HG02623 (cell line): ENCODE measurements at regions not wholly inside any gene's neighbourhood (a gene's known extent, or its start where the extent isn't known, plus 50 kb on each side); places are given as distances from the start of the nearest gene placed in this dataset.
A peak's percentile ranks its signal among the peaks of the same experiment; 100 is the strongest.
"Not testable (repeated sequence)": the region's sequence is repeated elsewhere in the genome, so short reads cannot be mapped to it uniquely, and the experiment has no call there.

Source experiments
- ATAC-seq: cut with Tn5 transposase; IDR thresholded peaks from one replicate; pipeline ENCODE4 v1.9.1; 2021; ENCODE audit warnings: moderate library complexity; ENCODE audit not compliant: unreplicated experiment

DNA sequence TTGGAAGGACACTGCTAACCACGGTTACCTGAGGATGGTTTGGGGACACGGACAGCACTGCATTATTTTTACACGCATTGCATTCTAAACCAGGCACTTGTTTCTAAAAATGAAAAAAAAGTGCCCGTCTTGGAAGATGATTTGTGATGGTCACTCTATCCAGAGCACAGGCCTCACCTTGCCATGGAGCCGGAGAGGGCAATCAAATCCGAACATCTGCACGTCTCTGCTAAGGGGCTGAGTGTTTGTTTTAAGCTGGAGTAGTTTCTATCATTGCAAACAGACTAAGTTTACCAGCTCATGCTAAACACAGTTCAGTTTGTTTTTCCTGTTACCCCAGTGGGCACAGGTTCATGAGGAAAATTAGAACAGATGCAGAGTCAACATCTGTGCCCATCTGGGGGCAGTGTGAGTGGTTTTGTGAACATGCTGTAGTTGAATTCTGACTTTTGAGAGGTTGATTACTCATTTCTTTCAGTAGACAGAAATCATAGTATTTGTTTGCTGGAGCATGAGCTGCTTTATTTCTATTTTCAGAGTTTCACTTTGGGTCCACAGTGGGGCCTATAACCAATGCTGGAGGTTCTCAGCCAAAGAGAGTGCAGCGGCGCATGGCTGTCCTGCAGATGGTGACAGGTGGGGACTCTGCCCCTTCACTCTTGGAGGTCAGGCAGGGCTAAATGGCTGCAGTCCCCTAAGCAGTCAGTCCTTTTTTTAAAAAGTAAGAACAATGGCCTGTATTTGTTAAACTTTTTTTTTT lies 65.4 kb upstream of the ENPP6 start:
- ATAC-seq = peak; percentile 53

- no peak for ATAC-seq
Measured at GRCh38 chr4:184282251-184282713, 64.6 kb upstream of the ENPP6 start.

GRCh38 chr4:184281231-184282139 lies 63.8 kb upstream of the ENPP6 start:
- ATAC-seq = peak; percentile 27

DNA sequence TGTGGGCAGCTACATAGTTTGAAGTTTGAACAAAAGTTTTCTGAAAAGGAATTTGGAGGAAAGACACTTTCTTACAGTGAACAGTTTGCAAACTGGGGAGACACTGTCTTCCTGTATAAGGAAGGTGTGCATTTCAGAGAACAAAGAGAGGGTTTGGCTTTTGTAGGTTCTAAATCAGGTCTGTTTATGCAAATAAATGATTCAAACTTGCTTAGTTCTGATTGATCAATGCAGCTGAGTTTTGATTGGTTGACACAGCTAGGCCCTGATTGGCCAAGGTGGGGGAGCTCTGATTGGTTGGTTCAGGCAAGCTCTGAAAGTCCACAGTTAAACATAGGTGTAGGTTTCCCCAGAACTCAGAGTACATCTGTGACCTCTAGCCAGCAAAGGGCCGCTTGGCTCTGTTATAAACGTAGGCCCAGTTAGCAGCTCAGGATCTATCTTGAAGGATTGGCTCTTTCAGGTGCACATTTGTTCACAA lies 63.0 kb upstream of the ENPP6 start:
- peak; percentile 28 for ATAC-seq

- ATAC-seq = no peak
Measured at GRCh38 chr4:184280137-184280536, 62.5 kb upstream of the ENPP6 start.

DNA sequence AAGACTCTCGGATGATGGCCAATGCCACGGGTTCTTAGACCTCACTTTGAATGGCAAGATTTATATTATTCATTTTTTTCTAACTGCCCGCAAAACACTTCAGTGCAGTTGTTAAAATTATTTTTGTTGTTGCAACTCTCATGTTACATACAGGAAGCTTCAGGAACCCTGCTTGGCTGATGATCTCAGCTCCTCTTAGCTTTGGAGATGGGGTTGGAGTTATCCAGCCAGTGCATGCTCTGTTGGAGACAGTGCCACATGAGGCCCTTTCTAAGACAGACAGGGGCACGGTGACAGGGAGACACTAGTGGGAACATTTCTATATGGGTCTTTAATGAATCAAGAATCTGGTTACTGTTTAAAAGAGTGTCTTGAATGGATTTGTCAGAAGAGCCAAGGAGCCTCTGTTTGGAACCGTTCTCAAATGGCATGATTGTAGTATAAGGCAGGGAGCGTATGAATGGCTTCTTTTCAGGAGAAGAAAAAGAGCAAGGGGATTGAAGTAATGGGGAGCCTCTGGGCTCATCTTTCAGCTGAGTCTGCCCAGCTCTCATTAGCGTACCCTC lies 61.9 kb upstream of the ENPP6 start:
- no peak for ATAC-seq

DNA sequence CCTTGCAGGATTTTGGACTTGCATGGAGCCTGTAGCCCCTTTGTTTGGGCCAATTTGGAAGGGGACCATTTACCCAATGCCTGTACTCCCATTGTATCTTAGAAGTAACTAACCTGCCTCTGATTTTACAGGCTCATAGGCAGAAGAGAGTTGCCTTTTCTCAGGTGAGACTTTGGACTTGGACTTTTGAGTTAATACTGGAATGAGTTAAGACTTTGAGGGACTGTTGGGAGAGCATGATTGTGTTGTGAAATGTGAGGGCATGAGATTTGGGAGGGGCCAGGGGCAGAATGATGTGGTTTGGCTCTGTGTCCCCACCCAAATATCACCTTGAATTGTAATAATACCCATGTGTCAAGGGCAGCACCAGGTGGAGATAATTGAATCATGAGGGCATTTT lies 60.1 kb upstream of the ENPP6 start:
- ATAC-seq = not testable (repeated sequence)

GRCh38 chr4:184277010-184277409 lies 59.3 kb upstream of the ENPP6 start:
- ATAC-seq = not testable (repeated sequence)

DNA sequence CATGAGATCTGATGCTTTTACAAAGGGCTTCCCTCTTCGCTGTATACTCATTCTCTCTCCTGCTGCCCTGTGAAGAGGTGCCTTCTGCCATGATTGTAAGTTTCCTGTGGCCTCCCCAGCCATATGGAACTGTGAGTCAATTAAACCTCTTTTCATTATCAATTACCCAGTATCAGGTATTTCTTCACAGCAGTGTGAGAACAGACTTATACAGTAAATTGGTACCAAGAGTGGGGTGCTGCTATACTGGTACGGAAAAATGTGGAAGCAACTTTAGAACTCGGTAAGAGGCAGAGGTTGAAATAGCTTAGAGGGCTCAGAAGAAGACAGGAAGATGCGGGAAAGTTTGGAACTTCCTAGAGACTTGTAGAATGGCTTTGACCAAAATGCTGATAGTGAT lies 58.7 kb upstream of the ENPP6 start:
- not testable (repeated sequence) for ATAC-seq

- ATAC-seq = no peak
Measured at GRCh38 chr4:184275766-184276165, 58.1 kb upstream of the ENPP6 start.

GRCh38 chr4:184274286-184274951 lies 56.7 kb upstream of the ENPP6 start:
- ATAC-seq = no peak

DNA sequence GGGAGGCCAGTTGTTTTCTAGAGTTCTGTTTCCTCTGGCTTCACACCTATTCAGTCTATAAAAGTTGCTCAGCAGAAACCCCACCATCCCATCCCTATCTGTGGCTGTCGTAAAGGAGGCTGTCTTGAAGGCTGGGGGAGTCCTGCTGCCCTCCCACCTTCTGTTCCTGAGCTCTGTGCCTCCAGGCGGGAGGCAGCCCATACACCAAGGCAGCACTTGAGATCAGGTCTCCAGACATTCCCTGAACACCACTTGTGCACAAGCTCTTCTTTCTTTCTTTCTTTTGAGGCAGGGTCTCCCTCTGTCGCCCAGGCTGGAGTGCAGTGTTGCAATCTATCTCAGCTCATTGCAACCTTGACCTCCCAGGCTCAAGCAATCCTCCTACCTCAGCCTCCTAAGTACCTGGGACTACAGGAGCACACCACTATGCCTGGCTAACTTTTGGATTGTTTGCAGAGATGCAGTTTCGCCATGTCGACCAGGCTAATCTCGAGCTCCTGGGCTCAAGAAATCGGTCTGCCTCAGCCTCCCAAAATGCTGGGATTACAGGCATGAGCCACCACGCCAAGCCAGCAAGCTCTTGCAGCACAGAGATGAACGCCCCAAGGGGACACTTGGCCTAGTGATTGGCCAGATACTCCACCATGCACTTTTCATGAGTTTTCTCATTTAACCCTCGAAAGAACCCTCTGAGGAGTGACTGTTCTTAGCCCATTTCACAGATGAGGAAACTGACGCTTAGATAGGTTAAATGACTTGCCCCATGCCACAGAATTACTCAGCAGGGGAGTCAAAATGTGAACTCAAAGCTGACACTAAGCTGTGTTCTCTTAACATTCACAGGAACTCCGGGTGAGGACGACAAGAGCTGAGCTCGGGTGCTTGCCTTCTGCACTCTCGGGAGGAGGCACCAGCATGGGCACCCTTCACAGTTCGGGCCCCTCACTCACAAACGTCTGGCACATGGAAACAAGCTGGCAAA lies 55.8 kb upstream of the ENPP6 start:
- peak; percentile 43 for ATAC-seq

- no peak for ATAC-seq
Measured at GRCh38 chr4:184270808-184271413, 53.2 kb upstream of the ENPP6 start.

DNA sequence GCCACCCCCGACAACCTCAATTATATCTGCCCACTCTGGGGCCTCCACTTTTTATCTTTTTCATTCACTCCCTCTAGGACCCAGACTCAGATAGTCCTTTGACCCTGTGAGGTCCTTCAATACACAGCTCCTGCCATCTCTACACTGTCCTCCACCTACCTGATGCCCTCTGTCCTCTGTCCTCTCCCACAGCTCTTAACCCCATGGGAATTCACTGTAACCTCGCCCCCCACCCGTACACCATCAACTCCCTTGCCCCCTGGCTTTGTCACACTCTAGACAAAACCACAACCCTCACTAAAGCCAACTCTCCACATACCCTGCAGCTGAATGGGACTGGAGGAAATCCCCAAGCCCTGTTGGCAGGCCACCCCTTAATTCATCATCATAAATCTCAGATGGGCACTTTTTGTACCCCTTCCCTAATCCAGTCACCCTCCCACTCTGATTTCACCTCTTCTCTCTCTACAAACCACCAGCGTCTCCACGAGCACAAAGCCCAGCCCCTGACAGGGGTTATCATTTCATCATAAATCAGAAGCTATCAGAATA lies 52.3 kb upstream of the ENPP6 start:
- ATAC-seq = no peak

DNA sequence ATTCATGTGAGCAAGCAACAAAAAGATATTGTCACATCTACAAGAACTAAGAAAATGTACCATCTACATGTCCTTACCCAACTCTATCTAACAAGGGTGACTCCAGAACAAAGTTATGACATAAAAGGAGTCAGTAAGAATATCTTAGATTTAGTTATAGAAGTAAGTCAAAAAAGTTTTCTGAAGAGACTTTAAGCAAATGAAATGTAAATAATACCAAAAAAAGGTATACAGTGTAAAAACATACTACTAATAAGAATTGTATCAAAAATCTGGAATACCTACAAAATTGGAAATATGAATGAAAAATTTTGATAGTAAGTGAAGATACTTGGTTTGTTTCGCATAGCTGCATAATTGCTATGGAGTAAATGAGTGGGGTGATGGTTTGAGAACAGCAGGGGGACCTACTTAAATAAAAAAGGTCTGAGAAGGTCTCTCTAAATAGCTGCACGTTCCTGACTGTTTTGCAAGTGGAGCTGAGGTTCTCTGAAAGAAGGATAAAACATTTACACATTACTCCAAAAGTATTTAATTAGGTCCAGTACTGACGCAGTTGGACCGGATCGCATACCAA lies 51.0 kb upstream of the ENPP6 start:
- no peak for ATAC-seq

- ATAC-seq = peak; percentile 81
Measured at GRCh38 chr4:184267673-184268583, 50.3 kb upstream of the ENPP6 start.
